DMS153 (cell line): ENCODE measurements at regions not wholly inside any gene's neighbourhood (a gene's known extent, or its start where the extent isn't known, plus 50 kb on each side); places are given as distances from the start of the nearest gene placed in this dataset.

Experiments used
- DNase-seq: peaks from one replicate; lab custom pipeline; 2025; lab: John Stamatoyannopoulos, UW

- no peak for DNase-seq
Observed at GRCh38 chr2:145511946-145512345, 992.0 kb upstream of the ZEB2 start.

- no peak for DNase-seq
Observed at GRCh38 chr2:145503511-145503910, 983.6 kb upstream of the ZEB2 start.

- no peak for DNase-seq
Observed at GRCh38 chr2:145501920-145502319, 982.0 kb upstream of the ZEB2 start.

GRCh38 chr2:145495590-145495989 lies 975.7 kb upstream of the ZEB2 start:
- DNase-seq = no peak

GRCh38 chr2:145494441-145494840 lies 974.5 kb upstream of the ZEB2 start:
- DNase-seq = no peak

- no peak for DNase-seq
Observed at GRCh38 chr2:145488571-145488970, 968.7 kb upstream of the ZEB2 start.

GRCh38 chr2:145484448-145485097 lies 964.7 kb upstream of the ZEB2 start:
- no peak for DNase-seq

GRCh38 chr2:145483854-145484253 lies 963.9 kb upstream of the ZEB2 start:
- DNase-seq = no peak

- DNase-seq = no peak
Observed at GRCh38 chr2:145481334-145481922, 961.5 kb upstream of the ZEB2 start.

GRCh38 chr2:145464866-145465265 lies 944.9 kb upstream of the ZEB2 start:
- no peak for DNase-seq

- DNase-seq = no peak
Observed at GRCh38 chr2:145460112-145460511, 940.2 kb upstream of the ZEB2 start.

- peak; percentile 100 for DNase-seq
Observed at GRCh38 chr2:145431181-145431951, 911.4 kb upstream of the ZEB2 start.

GRCh38 chr2:145423809-145424208 lies 903.9 kb upstream of the ZEB2 start:
- no peak for DNase-seq

GRCh38 chr2:145422576-145422975 lies 902.7 kb upstream of the ZEB2 start:
- DNase-seq = no peak

- DNase-seq = no peak
Observed at GRCh38 chr2:145421841-145422240, 901.9 kb upstream of the ZEB2 start.

- no peak for DNase-seq
Observed at GRCh38 chr2:145416640-145417039, 896.7 kb upstream of the ZEB2 start.

GRCh38 chr2:145415151-145415550 lies 895.2 kb upstream of the ZEB2 start:
- DNase-seq = no peak

GRCh38 chr2:145413261-145414030 lies 893.5 kb upstream of the ZEB2 start:
- no peak for DNase-seq

- no peak for DNase-seq
Observed at GRCh38 chr2:145412155-145412554, 892.2 kb upstream of the ZEB2 start.

GRCh38 chr2:145411493-145411892 lies 891.6 kb upstream of the ZEB2 start:
- DNase-seq = peak; percentile 69

- DNase-seq = no peak
Observed at GRCh38 chr2:145410086-145410485, 890.2 kb upstream of the ZEB2 start.

- no peak for DNase-seq
Observed at GRCh38 chr2:145408980-145409379, 889.1 kb upstream of the ZEB2 start.

GRCh38 chr2:145404690-145405089 lies 884.8 kb upstream of the ZEB2 start:
- no peak for DNase-seq
